NOMO-1 (cell line): ENCODE measurements at regions not wholly inside any gene's neighbourhood (a gene's known extent, or its start where the extent isn't known, plus 50 kb on each side); places are given as distances from the start of the nearest gene placed in this dataset.

Experiments
- DNase-seq, 2 experiments: peaks; one replicate each; lab custom pipeline; 2025; ENCODE audit not compliant: unreplicated experiment in 2 of 2; lab: John Stamatoyannopoulos, UW

DNA sequence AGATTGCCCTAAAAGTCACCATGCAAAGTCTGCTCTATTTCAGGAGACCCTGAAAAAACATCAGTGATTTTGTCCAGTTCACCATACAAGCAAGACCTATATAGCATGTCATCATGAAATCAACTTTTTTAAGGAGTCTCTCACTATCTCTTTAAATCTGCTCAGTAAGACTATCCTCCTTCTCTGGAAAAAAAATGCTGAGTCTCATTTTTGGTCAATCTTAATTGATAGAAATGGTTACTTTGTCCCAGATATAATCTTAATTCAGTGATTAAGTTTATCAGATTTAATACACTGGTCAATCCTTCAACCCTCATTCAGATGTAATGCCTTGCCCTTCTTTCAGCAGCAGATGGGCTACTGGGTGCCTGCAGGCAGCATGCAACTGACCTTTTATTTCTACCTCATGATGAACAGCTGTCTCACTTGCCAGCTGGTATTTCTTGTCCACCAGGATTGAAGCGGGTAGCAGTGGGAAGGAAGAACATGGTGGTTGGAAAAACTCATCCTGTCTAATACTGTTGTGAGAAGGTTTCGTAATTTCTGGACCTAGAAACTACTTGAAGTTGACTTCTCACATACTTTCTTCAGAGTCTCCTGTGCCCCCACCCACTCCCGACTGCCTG, 375.3 kb downstream of the DNAH5 start:
- DNase-seq: no peak

DNA sequence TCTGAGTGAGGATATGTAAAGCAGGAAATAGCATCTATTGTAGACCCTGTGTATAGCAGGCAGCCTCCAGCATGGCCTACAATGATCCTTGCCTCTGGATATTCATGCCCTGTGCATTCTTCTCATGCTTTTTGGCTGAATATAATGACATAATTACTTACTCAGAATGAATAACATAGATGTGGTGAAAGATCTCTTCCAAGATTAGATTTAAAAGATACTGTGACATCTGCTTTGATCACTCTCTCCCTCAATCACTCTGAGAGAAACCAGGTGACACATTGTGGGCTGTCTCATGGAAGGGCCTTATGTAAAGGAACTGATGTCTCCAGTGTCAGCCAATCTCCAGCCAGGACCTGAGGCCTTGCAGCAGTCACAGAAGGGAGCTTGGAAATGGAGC, 376.7 kb downstream of the DNAH5 start:
- DNase-seq: no peak

DNA sequence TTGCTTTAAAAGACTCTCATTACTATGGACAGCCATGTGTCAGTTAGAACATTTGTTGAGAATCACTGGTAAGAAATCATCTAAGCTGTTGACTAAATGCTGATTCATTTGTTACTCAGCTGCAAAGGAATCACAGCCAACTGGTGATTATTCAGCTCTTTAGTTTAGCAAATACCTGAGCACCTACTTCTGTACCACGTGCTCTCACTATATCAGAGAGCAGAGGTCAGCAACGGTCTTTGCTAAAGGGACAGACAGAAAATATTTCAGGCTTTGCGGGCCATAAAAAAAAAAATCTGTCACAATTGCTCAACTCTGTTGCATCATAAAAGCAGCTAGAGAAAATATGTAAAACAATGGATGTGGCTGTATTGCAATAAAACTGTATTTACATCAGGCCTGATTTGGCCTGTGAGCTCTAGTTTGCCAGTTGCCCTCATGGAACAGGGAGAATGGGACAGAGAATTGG, 377.6 kb downstream of the DNAH5 start:
- peak; percentile 85 to 91 for DNase-seq

DNA sequence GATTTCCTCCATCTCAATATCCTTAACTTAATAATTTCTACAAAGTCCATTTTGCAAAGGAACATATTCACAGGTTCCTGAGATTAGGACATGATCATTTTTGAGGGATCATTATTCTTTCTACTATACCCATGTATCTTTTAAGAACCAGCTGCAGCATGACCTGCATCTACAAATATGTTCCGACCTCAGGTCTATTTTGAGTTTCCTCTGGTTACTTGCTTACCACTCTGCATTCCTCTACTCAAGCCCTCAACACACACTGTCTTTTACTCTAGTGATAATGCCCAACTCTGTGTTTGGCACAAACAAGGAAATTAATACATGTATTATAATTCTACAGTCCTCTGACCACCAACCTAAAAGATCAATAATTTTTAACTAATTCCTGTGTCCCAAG, 386.1 kb downstream of the DNAH5 start:
- DNase-seq: no peak

DNA sequence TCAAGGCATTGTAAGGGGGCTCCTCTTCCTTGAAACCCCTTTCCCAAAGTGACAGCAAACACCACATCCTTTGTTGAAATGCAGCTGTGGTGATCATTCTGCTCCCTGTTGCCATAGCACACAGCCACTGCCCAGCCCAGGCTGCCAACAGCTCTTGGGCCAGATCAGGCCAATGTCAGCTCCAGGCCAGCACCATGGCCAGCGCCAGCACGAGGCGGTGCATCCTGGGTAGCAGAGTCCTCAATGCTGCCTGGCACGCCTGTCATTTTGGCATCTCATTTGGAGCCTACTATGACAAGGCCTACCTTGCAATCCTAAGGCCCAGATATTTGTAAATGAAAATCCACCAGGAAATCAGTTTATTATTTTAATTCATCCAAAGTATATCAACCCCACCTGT, 390.6 kb downstream of the DNAH5 start:
- no peak for DNase-seq

GRCh38 chr5:13552361-13552760, 392.1 kb downstream of the DNAH5 start:
- DNase-seq: no peak

DNA sequence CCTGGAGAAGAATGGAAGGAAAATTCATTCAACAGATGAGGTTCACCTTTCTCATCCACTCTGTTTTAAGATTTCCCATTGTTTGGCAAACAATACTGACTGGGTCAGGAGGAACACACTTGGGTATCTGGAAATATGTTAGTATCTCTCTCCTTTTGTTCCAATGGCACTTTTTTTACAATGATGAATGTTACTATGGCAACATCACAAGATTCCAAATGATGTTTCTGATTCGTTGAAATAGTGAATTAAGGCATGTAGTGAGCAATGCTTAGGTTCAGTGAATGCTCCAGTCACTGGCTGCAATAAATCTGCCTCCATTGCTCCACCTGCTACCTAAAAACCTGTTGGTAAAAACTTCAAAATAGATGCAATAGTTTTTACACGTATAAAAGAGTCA, 392.8 kb downstream of the DNAH5 start:
- no peak for DNase-seq

- no peak for DNase-seq
Observed at GRCh38 chr5:13540168-13540750, 404.2 kb downstream of the DNAH5 start.

GRCh38 chr5:13536933-13537332, 407.6 kb downstream of the DNAH5 start:
- no peak for DNase-seq

DNA sequence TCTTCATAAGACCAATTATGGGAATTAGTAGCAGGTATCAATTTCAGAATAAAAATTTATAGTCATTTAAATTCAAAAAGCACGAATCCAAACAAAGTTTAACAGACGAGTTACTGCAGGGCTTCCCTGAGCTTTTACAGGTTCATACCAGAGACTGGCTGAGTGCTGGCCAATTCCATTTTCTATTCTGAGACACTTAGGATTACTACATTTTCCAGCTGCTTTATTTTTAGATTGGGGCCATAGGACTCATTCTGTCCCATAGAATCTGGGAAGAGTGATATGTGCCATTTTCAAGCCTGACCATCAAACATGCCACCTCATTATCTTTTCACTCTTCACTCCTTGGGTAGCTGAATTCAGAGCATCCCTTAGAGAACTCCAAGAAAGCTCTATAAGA, 410.7 kb downstream of the DNAH5 start:
- DNase-seq: no peak

DNA sequence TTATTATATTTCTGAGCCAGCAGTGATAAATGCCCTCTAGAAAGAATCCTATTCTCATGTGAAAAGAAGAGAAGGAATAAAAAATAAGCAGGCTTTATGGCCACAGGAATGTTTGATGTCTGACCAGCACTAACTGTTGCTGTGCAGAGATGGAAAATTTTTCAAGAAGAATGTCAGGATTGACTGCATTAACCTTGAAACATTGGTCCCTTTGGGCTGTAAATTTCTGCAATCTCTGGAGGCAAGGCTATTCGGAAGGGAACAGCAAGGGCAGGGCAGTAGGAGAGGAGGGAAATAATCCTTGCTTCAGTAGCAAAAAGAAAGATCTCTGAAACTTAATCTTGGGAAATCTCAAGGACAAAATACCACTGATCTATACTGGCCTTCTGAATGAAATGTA, 415.2 kb downstream of the DNAH5 start:
- no peak for DNase-seq

GRCh38 chr5:13524936-13525335, 419.6 kb downstream of the DNAH5 start:
- DNase-seq: no peak

DNA sequence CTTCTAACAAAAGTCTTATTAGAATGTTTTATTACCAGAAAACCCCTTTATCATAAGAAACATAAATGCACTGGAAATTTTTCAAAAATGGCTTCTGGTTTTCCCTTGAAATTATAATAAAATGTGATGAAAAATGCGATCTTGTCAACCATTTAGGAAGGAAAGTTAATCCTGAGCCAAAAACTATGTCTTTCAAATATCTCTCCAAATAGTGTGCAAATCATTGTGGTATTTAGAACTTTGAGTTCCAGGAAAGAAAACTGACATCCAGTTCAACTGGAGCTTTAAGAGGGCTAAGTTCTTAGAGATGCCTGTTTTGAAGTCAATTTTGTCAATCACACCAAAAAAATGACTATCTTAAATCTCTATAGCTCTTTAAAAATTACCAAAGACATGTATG, 425.4 kb downstream of the DNAH5 start:
- no peak for DNase-seq

- DNase-seq: no peak
Observed at GRCh38 chr5:13516195-13516594, 428.3 kb downstream of the DNAH5 start.

DNA sequence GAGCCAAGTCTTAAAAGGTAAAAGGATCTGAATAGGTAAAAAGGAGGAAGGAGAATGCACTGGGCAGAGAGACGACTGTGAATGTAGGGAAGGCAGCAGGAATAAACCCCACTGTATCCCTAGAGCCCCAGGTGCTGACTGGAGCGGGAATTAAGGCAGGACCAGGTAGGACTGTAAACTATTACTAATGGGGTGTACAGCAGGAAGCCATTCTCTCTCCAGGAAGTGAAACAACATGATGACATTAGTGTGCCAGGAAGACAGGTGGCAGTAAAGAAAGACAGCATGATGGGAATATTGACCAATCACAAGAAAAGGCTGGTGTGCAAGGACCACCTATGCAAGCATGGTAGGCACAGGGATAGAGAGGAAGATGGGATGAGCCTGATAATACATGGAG, 433.0 kb downstream of the DNAH5 start:
- no peak for DNase-seq

GRCh38 chr5:13510616-13511015, 433.9 kb downstream of the DNAH5 start:
- no peak for DNase-seq

GRCh38 chr5:13508559-13508958, 435.9 kb downstream of the DNAH5 start:
- DNase-seq: no peak

GRCh38 chr5:13505326-13505725, 439.2 kb downstream of the DNAH5 start:
- no peak for DNase-seq

DNA sequence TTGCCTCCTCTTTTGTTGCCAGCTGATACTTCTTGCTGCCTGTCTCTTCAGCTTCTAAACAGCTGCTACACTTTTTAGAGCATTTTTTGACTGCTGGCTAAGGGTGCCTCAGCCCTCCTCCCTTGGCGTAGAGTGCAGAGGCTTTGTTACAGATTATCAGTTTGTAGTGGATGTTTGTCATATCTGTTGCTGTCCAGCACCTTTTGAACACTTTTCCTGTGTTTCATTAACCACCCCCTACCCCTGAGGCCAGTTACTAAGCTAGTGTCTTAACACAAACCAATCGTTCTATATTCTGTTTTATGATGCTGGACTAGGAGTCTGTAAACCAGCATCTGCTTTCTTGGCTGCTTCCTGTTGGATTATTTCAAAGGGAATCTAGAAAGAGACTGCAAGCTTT, 441.5 kb downstream of the DNAH5 start:
- DNase-seq: no peak

DNA sequence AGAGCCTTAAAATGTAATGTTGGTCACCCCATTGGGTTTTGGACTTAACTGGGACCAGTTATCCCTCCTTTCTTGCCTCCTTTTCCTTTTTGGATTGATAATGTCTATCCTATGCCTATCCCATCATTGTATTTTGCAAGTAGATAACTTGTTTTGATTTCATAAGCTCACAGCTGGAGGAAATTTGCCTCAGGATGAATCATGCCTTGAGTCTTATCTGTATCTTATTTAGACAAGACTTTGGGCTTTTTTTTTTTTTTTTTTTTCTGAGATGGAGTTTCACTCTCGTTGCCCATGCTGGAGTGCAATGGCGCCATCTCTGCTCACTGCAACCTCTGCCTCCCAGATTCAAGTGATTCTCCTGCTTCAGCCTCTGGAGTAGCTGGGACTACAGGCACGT, 443.3 kb downstream of the DNAH5 start:
- no peak for DNase-seq

DNA sequence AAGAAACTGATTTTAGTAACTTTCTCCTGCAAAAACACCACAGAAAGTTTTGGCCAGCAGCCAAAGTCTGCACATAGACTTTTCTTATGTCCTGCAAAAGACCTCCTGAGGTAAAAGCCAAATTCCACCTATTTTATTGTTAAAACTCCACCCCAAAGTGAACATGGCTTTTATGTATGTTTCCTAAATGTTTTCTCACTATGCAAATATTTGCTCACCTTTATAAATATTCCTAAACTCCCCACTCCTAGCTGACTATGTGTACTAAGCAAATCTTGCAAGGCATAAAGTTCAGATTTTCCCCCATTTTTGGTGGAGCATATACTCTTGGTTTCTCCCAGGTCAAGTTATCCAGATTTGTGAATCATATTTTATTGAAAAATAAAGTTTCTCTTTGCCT, 446.2 kb downstream of the DNAH5 start:
- DNase-seq: no peak

- no peak for DNase-seq
Observed at GRCh38 chr5:13488254-13488931, 456.1 kb downstream of the DNAH5 start.
